Suprapubic skin (tissue), 4 donors: ENCODE measurements at regions not wholly inside any gene's neighbourhood (a gene's known extent, or its start where the extent isn't known, plus 50 kb on each side); places are given as distances from the start of the nearest gene placed in this dataset.

Experiments
- DNase-seq, 2 donors: peaks; one replicate each; pipeline ENCODE4 v3.0.0-alpha.2; 2019; ENCODE audit warnings: low spot score in 2 of 2
- H3K27ac ChIP-seq: fragments of 200-600 bp; sonication (generic); one replicate; pipeline ENCODE4 v1.5.1; 2019
- H3K27me3 ChIP-seq: fragments of 200-600 bp; sonication (generic); one replicate; pipeline ENCODE4 v1.5.1; 2019
- H3K36me3 ChIP-seq: fragments of 200-600 bp; sonication (generic); one replicate; pipeline ENCODE4 v1.5.1; 2019
- H3K4me1 ChIP-seq: fragments of 200-600 bp; sonication (generic); one replicate; pipeline ENCODE4 v1.5.1; 2019
- H3K4me3 ChIP-seq: fragments of 200-600 bp; sonication (generic); one replicate; pipeline ENCODE4 v1.5.1; 2019; ENCODE audit warnings: mild to moderate bottlenecking
- H3K9me3 ChIP-seq: fragments of 200-600 bp; sonication (generic); one replicate; pipeline ENCODE4 v1.5.1; 2019
- CTCF ChIP-seq, 2 donors: fragments of 200-600 bp in 1 of 2; fragments of 450-650 bp in 1 of 2; sonication (generic) in 1 of 2; IDR thresholded peaks; one replicate each; pipeline ENCODE4 v1.5.1; 2016 to 2019; ENCODE audit warnings: antibody characterized with exemption in 2 of 2, mild to moderate bottlenecking in 1 of 2, moderate library complexity in 1 of 2
- EP300 ChIP-seq: sonication (generic); formaldehyde crosslinking; IDR thresholded peaks from one replicate; pipeline ENCODE4 v1.6.1; 2017; ENCODE audit warnings: antibody characterized with exemption
- POLR2A ChIP-seq, 2 donors: fragments of 450-650 bp; IDR thresholded peaks; one replicate each; pipeline ENCODE4 v1.6.1; 2017; ENCODE audit warnings: antibody characterized with exemption in 2 of 2, mild to moderate bottlenecking in 2 of 2, moderate library complexity in 2 of 2
- POLR2AphosphoS5 ChIP-seq, 3 donors: sonication (generic); formaldehyde crosslinking; IDR thresholded peaks; one replicate each; pipeline ENCODE4 v1.6.1; 2017; ENCODE audit warnings: antibody characterized with exemption in 3 of 3
- WGBS: methylation state at CpG from one replicate; pipeline ENCODE4 v1.1.5; 2018; 5-methylcytosine and 5-hydroxymethylcytosine counted together

DNA sequence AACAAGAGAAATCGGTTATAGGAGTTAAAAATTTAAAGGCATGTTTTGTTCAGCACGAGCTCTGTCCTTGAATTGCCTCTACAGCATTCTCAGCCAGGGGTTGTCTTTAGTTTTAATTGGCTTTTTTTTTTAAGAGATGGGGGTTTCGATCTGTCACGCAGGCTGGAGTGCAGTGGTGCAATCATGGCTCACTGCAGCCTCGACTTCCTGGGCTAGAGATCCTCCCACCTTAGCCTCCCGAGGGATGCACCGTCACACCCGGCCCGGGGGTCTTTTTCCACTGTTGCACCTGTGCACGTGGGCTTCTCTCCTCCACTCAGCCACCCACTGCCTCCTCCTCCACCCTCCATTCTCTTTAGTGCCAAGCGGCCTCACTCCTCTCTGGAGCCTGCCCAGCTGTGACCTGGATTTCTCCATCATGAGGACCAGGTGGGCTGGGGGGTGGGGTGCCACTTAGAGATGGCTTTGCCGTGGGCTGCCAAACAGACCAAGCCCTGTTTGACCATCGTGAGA, 106.8 kb upstream of the SEC14L1 start:
- 72% methylated on average over 12 of the region's 13 CpGs for WGBS
- no peaks in the 10 kb centered on the region for H3K36me3 ChIP-seq
- no peak overlapping the region for H3K4me3 ChIP-seq
- H3K4me1 ChIP-seq, result no peaks in the 10 kb centered on the region
- peaks cover 51% of the 10 kb centered on the region for H3K27me3 ChIP-seq
- DNase-seq, result no peak
- H3K27ac ChIP-seq, result no peak overlapping the region
- TF ChIP-seq POLR2A (IDR thresholded peaks at IDR 0.05), result no peak
- TF ChIP-seq POLR2AphosphoS5 (IDR thresholded peaks at IDR 0.05), result no peak
- H3K9me3 ChIP-seq, result peaks cover 4% of the 10 kb centered on the region

DNA sequence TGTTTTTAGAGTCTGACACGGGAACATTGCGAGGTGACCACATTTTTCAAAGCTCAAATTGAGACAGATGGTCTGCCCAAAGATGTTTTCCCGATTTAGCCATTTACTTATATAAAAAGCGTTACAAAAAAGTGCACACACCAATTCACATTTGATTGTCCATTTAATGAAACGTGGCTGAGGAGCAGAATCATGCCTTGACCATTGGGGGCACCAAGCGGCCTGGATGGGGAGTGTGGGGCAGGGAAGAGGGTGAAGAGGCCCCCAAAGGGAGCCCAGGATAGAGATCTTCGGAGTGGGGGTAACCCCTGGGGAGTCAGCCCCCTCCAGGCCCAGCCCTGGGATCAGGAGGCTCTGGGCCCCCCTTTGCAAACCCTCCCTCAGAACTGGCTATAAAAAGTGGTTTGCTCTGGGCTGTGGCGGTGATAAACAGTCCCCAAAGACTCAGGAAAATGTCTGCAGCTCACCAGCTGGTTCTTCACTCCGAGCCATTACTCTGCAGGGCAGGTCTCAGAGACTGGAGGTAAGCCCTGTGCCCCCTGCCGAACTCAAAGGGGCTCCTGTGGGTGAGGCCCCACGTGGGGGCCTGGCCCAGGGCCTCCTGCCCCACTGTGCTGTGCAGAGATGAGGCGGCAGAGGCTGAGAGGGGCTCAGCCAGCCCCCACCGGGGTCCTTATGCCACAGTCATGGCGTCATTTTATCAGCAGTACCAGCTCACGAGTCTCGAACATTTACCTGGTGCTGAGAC, 105.9 kb upstream of the SEC14L1 start:
- no peak for TF ChIP-seq POLR2A (IDR thresholded peaks at IDR 0.05)
- no peak for TF ChIP-seq CTCF (IDR thresholded peaks at IDR 0.05)
- TF ChIP-seq POLR2AphosphoS5 (IDR thresholded peaks at IDR 0.05), result no peak
- no peak for TF ChIP-seq EP300
- DNase-seq, result no peak
- Histone ChIP-seq H3K4me1 (no peaks in the 10 kb centered on the region), H3K27ac (no peak overlapping the region), H3K36me3 (no peaks in the 10 kb centered on the region), H3K27me3 (peaks cover 56% of the 10 kb centered on the region), H3K4me3 (no peak overlapping the region), H3K9me3 (peaks cover 4% of the 10 kb centered on the region)
- 69% methylated on average over 12 of the region's 16 CpGs for WGBS

DNA sequence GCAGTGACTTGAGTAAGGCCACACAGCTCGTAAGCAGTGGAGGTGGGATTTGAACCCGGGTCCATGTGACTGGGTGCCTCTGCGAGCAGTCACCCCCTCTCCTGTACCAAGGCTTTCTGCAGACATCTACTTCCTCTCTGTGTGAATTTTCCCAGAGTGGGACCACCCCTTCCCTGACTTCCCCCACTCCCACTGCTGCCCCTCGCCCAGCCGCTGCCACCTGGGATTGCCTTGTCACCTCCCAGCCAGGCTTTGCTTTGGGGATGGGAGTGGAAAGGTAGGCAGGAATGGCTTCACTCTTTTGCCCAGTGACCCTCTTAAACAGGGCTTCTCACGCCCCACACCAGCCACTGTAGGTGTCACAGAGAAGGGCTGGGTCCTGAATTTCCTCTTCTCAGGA, 105.2 kb upstream of the SEC14L1 start:
- H3K27ac ChIP-seq, result no peak overlapping the region
- H3K4me3 ChIP-seq, result no peak overlapping the region
- WGBS, result 87% methylated on average over 5 of the region's 6 CpGs
- no peaks in the 10 kb centered on the region for H3K36me3 ChIP-seq
- H3K27me3 ChIP-seq, result peaks cover 56% of the 10 kb centered on the region
- no peak for DNase-seq
- TF ChIP-seq POLR2AphosphoS5 (IDR thresholded peaks at IDR 0.05) (no peak), EP300 (no peak), POLR2A (IDR thresholded peaks at IDR 0.05) (no peak), CTCF (IDR thresholded peaks at IDR 0.05) (no peak)
- H3K4me1 ChIP-seq, result no peaks in the 10 kb centered on the region
- H3K9me3 ChIP-seq, result peaks cover 4% of the 10 kb centered on the region

GRCh38 chr17:77036136-77036840, 104.5 kb upstream of the SEC14L1 start:
- H3K4me3 ChIP-seq, result no peak overlapping the region
- 74% methylated on average over 8 of the region's 16 CpGs for WGBS
- TF ChIP-seq POLR2A (IDR thresholded peaks at IDR 0.05) (no peak), POLR2AphosphoS5 (IDR thresholded peaks at IDR 0.05) (no peak), CTCF (IDR thresholded peaks at IDR 0.05) (no peak)

DNA sequence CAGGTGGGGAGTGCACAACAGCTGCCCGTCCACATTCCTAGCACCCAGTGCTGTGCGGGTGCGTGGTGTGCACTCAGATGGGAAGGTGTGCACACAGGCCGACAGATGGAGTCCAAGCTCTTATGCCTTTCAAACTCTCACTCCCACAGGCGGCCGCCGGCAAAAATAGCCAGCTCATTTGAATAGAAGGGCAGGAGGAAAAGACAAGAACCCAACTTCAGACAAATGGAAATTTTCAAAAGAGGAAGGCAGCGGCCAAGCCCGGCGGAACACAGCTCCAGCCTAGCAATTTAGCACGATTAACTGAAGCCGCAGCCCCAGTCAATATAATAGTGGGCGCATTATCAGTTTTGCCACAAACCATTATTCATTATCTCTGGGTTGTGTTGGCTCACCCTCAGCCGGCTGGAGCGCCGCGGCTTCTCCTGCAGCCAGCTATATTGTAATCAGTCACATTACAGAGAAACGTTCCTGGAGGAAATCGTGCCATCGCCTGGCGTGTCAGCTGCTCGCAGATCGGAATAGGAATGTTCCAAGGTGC, 103.9 kb upstream of the SEC14L1 start:
- no peak for DNase-seq
- 57% methylated on average over 23 of the region's 23 CpGs for WGBS
- Histone ChIP-seq H3K27ac (no peak overlapping the region), H3K9me3 (no peaks in the 10 kb centered on the region), H3K36me3 (no peaks in the 10 kb centered on the region), H3K4me1 (no peaks in the 10 kb centered on the region), H3K27me3 (peaks cover 61% of the 10 kb centered on the region), H3K4me3 (no peak overlapping the region)
- TF ChIP-seq CTCF (IDR thresholded peaks at IDR 0.05) (no peak), EP300 (no peak), POLR2A (IDR thresholded peaks at IDR 0.05) (no peak)

More at GRCh38 chr17:77036136-77036840, 104.5 kb upstream of the SEC14L1 start:
- Histone ChIP-seq H3K9me3 (peaks cover 4% of the 10 kb centered on the region), H3K36me3 (no peaks in the 10 kb centered on the region), H3K4me1 (no peaks in the 10 kb centered on the region), H3K27me3 (peaks cover 61% of the 10 kb centered on the region), H3K27ac (no peak overlapping the region)
- no peak for DNase-seq
